Panc1 (cell line): ENCODE measurements at regions not wholly inside any gene's neighbourhood (a gene's known extent, or its start where the extent isn't known, plus 50 kb on each side); places are given as distances from the start of the nearest gene placed in this dataset.

Experiments
- POLR2AphosphoS5 ChIP-seq: IDR thresholded peaks from 2 replicates; pipeline ENCODE4 v1.6.1; 2012; ENCODE audit warnings: mild to moderate bottlenecking, low read depth, low read length, moderate library complexity
- REST ChIP-seq, 2 experiments: IDR thresholded peaks; 2 replicates each; pipeline ENCODE4 v1.6.1; 2011 to 2012; ENCODE audit warnings: low read depth in 2 of 2, control low read depth in 1 of 2, low read length in 1 of 2, mild to moderate bottlenecking in 1 of 2, moderate library complexity in 1 of 2; ENCODE audit not compliant: insufficient read depth in 1 of 2
- TCF7L2 ChIP-seq: IDR thresholded peaks from 2 replicates; pipeline ENCODE4 v1.6.1; 2011; ENCODE audit warnings: mild to moderate bottlenecking, low read depth, low read length, inconsistent platforms
- TF ChIP-seq, protein P1 (sequence below): fragments of 450-650 bp; IDR thresholded peaks from 2 replicates; pipeline ENCODE4 v1.5.1; 2017; ENCODE audit warnings: mild to moderate bottlenecking

GRCh38 chrX:940691-941090, 271.8 kb downstream of the CRLF2 start:
- TF ChIP-seq REST (IDR thresholded peaks at IDR 0.05; ENCODE audit: insufficient read depth in 1 of 2, low read depth in 2 of 2, low read length in 1 of 2) (no peak), TCF7L2 (no peak), POLR2AphosphoS5 (no peak)
- TF ChIP-seq, protein P1, sequence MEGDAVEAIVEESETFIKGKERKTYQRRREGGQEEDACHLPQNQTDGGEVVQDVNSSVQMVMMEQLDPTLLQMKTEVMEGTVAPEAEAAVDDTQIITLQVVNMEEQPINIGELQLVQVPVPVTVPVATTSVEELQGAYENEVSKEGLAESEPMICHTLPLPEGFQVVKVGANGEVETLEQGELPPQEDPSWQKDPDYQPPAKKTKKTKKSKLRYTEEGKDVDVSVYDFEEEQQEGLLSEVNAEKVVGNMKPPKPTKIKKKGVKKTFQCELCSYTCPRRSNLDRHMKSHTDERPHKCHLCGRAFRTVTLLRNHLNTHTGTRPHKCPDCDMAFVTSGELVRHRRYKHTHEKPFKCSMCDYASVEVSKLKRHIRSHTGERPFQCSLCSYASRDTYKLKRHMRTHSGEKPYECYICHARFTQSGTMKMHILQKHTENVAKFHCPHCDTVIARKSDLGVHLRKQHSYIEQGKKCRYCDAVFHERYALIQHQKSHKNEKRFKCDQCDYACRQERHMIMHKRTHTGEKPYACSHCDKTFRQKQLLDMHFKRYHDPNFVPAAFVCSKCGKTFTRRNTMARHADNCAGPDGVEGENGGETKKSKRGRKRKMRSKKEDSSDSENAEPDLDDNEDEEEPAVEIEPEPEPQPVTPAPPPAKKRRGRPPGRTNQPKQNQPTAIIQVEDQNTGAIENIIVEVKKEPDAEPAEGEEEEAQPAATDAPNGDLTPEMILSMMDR = no peak
